NCI-H2107 (cell line): ENCODE measurements at regions not wholly inside any gene's neighbourhood (a gene's known extent, or its start where the extent isn't known, plus 50 kb on each side); places are given as distances from the start of the nearest gene placed in this dataset.

Experiments used
- DNase-seq: peaks from one replicate; lab custom pipeline; 2025; lab: John Stamatoyannopoulos, UW

DNA sequence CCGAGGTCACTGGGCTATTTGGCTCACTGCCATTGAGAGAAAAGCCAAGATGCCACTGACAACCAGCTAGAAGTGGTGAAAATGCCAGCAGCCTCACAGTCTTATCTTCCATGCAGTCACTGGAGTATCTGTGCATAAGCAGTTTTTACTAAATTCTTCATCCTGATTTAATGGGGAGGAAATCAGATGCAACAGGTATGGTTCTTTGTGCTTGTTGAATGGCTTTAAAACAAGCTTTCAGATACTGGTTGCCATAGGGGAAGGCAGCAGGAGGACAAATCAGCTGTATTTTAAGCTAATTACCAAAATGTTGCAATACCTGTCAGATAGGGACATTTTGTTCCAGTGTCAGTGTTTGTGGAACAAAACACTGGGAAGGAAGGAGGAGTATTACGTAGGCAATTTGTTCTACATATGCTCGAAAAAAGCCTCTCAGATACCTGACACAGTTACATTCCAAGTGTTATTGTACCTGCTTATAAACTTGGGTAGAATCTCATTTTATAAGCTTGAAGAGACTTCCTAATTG is 54.1 kb upstream of the ARHGAP5 start:
- DNase-seq = no peak

DNA sequence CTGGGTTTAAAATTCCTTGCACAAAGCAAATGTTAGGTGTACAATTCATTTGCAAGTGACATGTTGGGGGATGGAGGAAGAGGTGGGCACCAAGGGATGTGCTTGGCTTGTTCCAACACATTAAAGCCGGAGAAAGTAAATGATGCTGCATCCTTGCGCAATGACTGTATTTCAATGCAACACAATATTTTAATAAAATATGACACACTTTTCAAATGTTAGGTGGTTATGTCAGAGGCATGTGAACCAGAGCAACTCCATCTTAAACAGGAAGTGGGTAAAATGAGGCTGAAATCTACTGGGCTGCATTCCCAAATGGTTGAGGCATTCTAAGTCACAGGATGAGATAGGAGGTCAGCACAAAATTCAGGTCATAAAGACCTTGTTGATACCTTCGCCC is 53.6 kb upstream of the ARHGAP5 start:
- DNase-seq = no peak

- DNase-seq = no peak
Measured at GRCh38 chr14:32027255-32027939, 49.7 kb upstream of the ARHGAP5 start.
